HAP-1 (cell line): ENCODE measurements at regions not wholly inside any gene's neighbourhood (a gene's known extent, or its start where the extent isn't known, plus 50 kb on each side); places are given as distances from the start of the nearest gene placed in this dataset.
"Not testable (repeated sequence)": the region's sequence is repeated elsewhere in the genome, so short reads cannot be mapped to it uniquely, and the experiment has no call there.

Experiments used
- DNase-seq, 2 experiments: peaks; one replicate each; pipeline ENCODE4 v3.0.0-alpha.2; 2016 to 2020; ENCODE audit warnings: low spot score in 2 of 2
- H3K27me3 ChIP-seq: fragments of 250-450 bp; sonication (Bioruptor Pico); 2 replicates; pipeline ENCODE4 v1.5.1; 2020; ENCODE audit warnings: low read depth, mild to moderate bottlenecking, moderate library complexity
- H3K36me3 ChIP-seq: fragments of 250-450 bp; sonication (Bioruptor Pico); replicated peaks from 2 replicates; pipeline ENCODE4 v1.5.1; 2020; ENCODE audit warnings: mild to moderate bottlenecking
- H3K4me1 ChIP-seq: fragments of 250-450 bp; sonication (Bioruptor Pico); 2 replicates; pipeline ENCODE4 v1.5.1; 2020; ENCODE audit warnings: mild to moderate bottlenecking
- H3K4me3 ChIP-seq: fragments of 250-450 bp; sonication (Bioruptor Pico); 2 replicates; pipeline ENCODE4 v1.5.1; 2020; ENCODE audit warnings: mild to moderate bottlenecking, moderate library complexity
- H3K9me3 ChIP-seq: fragments of 250-450 bp; sonication (Bioruptor Pico); 2 replicates; pipeline ENCODE4 v1.5.1; 2020; ENCODE audit warnings: mild to moderate bottlenecking, moderate library complexity
- in situ Hi-C: fragments of 300-500 bp; cut with MboI; formaldehyde crosslinking; loops from 3 replicates; pipeline ENCODE4 v1.14.3; 2020; ENCODE audit warnings: low sequenced_read_pairs, inconsistent platforms, mixed read lengths

DNA sequence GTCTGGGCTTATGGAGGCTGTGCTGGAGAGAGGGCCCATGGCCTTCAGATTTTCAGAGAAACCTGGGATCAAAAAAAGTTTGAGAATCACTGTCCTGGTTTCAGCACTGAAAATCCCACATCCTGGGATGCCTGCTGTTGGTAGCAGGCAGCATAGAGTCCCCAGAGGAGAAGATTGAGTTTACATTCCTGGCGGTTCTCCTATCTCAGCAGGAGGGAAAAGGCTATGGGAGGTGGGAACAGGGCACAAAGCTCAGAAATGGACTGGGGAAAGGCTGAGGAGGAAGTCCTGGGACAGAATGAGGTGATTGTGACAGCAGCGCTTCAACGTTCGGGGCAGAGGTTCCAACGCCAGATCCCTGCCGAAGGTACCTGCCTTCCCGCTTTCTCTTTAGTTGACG, 103.4 kb downstream of the ETS2 start:
- no peaks in the 10 kb centered on the region for H3K27me3 ChIP-seq
- in situ Hi-C loops = no loop called here
- H3K4me1 ChIP-seq = no peaks in the 10 kb centered on the region
- H3K4me3 ChIP-seq = no peak overlapping the region
- no peaks in the 10 kb centered on the region for H3K36me3 ChIP-seq
- no peak for DNase-seq
- no peaks in the 10 kb centered on the region for H3K9me3 ChIP-seq

DNA sequence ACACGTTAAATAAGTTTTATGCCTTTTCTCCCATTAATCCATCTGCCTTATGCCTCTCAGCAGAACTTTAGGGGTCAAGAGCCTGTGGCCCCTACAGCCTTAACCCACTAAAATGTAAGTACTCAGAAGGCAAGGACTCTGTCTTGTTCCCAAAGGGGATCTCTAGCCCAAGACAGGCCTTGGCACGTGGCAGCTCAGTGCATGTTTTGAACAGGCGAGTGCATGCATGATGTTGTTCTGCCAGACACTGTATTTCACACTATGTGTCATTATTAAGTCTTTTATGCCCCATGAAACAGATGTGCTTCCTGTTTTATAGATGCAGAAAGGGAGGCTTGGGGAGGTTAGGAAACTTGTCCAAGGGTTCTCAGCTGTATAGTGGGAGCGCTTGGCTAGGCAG, 102.8 kb downstream of the ETS2 start:
- Histone ChIP-seq H3K4me3 (no peak overlapping the region), H3K4me1 (no peaks in the 10 kb centered on the region), H3K9me3 (no peaks in the 10 kb centered on the region), H3K36me3 (no peaks in the 10 kb centered on the region), H3K27me3 (no peaks in the 10 kb centered on the region)
- in situ Hi-C loops = no loop called here
- DNase-seq = no peak

DNA sequence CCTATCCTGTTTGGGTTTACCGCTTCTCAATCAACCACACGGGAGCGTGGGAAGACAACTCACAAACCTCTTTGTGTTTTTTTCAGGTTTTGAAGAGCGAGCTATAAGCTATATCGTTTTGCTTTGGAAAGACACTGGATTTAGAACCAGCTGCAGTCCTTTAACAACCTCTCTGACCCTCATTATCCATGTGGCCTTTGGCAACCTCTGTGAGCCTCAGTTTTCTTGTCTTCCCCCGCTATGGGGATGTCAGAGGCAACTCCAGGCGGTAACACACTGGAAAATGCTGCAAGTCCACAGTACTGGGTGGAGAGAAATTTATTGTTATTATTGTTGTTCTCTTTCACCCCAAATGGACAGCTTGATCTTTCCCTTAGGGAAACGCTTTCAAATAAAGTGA, 100.0 kb downstream of the ETS2 start:
- in situ Hi-C loops = no loop called here
- H3K9me3 ChIP-seq = no peaks in the 10 kb centered on the region
- H3K4me3 ChIP-seq = no peak overlapping the region
- no peak for DNase-seq
- H3K27me3 ChIP-seq = no peaks in the 10 kb centered on the region
- H3K4me1 ChIP-seq = no peaks in the 10 kb centered on the region
- H3K36me3 ChIP-seq = no peaks in the 10 kb centered on the region

DNA sequence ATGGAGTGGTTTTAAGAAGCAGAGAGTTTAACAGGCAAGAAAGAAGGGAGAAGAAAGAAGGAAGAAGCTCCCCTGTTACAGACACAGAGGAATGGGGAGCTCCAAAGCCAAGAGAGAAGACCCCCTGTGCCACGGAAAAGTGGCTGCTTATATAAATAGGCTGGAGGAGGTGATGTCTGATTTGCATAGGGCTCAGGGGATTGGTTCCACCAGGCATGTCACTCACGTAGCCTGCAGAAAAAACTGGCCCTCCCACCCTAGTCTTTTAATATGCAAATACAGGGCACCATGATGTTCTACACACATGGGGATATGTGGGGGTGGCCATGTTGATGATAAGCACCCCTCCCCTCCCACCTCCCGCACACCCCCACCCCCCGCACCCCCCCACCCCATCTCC, 99.6 kb downstream of the ETS2 start:
- Histone ChIP-seq H3K36me3 (no peaks in the 10 kb centered on the region), H3K4me1 (no peaks in the 10 kb centered on the region), H3K27me3 (no peaks in the 10 kb centered on the region), H3K9me3 (no peaks in the 10 kb centered on the region), H3K4me3 (no peak overlapping the region)
- in situ Hi-C loops = no loop called here
- no peak for DNase-seq

DNA sequence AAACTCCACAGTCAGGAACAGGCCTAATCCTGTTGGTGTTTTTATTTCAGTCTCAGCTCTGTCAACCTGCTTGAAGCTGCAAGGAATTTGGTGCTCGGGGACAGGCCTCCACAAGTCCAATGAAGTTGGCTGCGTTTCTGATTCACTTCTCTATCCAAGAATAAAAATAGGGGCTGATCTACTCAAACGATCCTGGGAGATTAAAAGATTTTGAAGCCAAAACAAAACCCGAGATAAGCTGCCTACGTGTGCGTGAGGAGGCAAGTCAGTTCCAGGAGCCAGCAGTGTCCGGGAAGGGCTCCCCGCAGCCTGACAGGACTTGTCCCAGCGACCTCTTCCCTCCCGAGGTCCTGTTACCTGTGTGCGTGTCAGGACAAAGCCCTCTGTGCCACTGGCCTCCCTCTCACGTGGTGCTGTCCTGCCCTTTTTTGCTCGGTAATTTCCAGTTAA, 98.0 kb downstream of the ETS2 start:
- in situ Hi-C loops = no loop called here
- DNase-seq = no peak
- no peak overlapping the region for H3K4me3 ChIP-seq
- no peaks in the 10 kb centered on the region for H3K9me3 ChIP-seq
- no peaks in the 10 kb centered on the region for H3K27me3 ChIP-seq
- no peaks in the 10 kb centered on the region for H3K36me3 ChIP-seq
- no peaks in the 10 kb centered on the region for H3K4me1 ChIP-seq

DNA sequence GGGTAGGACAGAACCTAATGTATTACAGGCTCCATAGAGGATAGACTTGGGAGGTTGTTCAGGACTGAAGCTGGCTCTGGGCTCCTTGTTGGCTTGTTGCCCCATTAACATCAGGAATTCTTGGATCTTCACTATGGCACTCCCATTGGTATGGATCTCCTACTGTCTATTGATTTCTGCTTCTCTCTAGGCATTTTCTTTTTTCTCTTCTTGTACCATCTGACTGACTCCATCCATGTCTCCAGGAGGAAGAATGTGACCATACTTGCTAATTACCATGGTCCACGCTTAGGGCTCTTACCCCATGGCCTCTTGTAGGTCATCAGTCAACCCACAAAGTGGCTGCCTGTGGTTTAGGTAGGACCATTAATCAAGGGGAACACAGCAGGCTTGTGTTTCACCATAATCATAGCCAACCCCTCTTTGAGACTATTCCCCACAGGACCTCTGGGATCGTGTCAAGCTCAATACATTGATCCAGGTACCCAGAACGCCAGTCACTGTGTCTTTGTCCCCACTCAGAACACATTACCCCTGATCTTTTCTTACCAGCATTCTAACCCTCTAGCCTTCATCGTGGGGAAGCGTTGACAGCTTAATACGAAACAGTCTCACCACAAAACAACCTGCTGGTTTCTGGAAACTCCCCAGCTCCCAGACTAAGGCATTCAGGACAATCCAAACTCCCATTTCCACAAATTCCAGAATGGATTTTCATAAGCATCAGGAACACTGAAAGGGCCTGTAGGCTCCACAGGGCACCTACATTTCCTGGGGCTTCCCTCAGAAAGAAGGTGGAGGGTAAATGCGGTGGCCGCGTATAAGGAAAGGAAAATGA, 97.1 kb downstream of the ETS2 start:
- DNase-seq = no peak
- H3K4me3 ChIP-seq = no peak overlapping the region
- H3K36me3 ChIP-seq = no peaks in the 10 kb centered on the region
- no peaks in the 10 kb centered on the region for H3K27me3 ChIP-seq
- in situ Hi-C loops = no loop called here
- no peaks in the 10 kb centered on the region for H3K9me3 ChIP-seq
- no peaks in the 10 kb centered on the region for H3K4me1 ChIP-seq

DNA sequence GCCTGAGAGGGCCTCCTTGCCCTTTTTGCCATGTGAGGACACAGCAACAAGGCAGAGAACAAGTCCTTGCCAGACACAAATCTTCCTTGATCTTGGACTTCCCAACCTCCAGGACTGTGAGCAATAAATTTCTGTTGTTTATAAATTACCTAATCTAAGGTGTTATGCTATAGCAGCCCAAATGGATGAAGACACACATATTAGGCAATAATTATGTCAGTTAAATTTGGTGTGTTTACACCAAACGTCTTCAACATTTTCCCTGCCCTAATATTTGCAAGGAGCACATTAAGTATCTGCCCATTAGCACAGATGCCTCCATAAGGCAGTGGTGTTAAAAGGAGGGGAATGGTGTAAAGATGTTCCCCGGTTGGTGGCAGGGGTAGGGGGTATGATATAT, 94.8 kb downstream of the ETS2 start:
- no peak for DNase-seq
- H3K36me3 ChIP-seq = no peaks in the 10 kb centered on the region
- no peaks in the 10 kb centered on the region for H3K4me1 ChIP-seq
- no peaks in the 10 kb centered on the region for H3K27me3 ChIP-seq
- H3K4me3 ChIP-seq = no peak overlapping the region
- no peaks in the 10 kb centered on the region for H3K9me3 ChIP-seq
- in situ Hi-C loops = no loop called here

DNA sequence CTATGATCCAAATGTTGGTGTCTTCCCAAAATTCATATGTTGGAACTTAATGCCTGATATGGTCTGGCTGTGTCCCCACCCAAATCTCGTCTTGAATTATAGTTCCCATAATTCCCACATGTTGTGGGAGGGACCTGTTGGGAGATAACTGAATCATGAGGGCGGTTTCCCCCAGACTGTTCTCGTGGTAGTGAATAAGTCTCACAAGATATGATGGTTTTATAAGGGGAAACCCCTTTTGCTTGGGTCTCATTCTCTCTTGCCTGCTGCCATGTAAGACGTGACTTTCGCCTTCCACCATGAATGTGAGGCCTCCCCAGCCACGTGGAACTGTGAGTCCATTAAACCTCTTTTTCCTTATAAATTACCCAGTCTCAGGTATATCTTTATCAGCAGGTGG, 94.3 kb downstream of the ETS2 start:
- H3K27me3 ChIP-seq, H3K9me3 ChIP-seq, in situ Hi-C loops, DNase-seq, H3K4me1 ChIP-seq, H3K4me3 ChIP-seq, H3K36me3 ChIP-seq: not testable (repeated sequence)

DNA sequence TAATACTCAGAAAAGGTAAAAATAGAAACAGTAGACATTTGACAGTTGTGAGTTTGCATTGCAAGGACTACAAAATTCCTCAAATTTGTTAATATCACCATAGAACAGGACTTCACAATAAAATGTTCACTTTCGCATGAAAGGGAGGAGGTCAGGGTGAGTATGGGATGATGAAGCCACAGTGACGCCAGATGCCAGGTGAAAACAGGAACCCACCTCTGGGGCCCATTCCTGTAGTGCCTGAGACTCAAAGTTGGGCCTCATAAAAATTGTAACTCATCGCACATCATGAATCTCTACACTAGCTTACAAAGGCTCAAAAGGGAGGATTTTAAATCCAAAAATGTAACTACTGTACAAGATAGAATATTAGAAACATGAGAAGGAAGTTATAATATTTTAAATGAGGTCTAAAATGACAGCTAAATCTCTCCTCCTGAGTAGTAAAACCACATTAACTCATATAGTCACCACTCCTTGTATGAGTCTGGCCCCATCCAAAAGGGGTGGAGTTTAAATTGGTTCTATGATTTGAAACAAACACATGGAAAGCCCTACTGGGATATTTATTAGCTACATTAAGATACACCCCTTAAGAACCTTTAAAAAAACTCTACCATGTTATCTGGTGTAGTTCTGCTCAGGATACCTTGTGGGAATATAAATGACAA, 93.7 kb downstream of the ETS2 start:
- Histone ChIP-seq H3K36me3 (no peaks in the 10 kb centered on the region), H3K27me3 (no peaks in the 10 kb centered on the region), H3K4me1 (no peaks in the 10 kb centered on the region), H3K9me3 (no peaks in the 10 kb centered on the region), H3K4me3 (no peak overlapping the region)
- in situ Hi-C loops = no loop called here
- DNase-seq = no peak

DNA sequence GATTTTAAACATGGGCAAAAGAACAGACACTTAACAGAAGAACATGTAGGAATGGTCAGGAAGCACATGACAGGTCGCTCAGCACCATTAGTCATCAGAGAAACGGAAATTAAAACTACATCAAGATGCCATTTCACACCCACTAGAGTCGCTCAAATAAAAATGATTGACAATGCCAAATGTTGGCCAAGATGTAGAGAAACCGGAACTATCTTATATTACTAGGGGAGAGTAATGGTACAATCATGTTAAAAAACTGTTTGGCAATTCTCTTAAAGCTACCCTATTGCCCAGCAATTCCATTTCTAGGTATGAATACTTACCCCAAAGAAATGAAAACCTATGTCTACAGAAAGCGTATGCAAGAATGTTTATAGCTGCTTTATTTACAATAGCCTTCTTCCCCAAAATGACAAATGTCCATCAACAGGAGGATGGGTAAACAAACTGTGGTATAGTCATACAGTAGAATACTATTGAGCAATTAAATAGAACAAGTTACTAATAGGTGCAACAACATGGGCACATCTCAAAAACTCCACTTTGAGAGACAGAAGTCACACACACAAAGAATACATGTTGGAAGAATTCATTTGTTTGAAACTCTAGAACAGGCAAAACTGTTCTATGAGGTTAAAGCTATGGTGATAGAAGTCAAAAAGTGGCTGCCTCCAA, 92.8 kb downstream of the ETS2 start:
- no peaks in the 10 kb centered on the region for H3K4me1 ChIP-seq
- no peaks in the 10 kb centered on the region for H3K36me3 ChIP-seq
- H3K4me3 ChIP-seq = no peak overlapping the region
- no peaks in the 10 kb centered on the region for H3K27me3 ChIP-seq
- no peaks in the 10 kb centered on the region for H3K9me3 ChIP-seq
- DNase-seq = no peak
- in situ Hi-C loops = no loop called here

DNA sequence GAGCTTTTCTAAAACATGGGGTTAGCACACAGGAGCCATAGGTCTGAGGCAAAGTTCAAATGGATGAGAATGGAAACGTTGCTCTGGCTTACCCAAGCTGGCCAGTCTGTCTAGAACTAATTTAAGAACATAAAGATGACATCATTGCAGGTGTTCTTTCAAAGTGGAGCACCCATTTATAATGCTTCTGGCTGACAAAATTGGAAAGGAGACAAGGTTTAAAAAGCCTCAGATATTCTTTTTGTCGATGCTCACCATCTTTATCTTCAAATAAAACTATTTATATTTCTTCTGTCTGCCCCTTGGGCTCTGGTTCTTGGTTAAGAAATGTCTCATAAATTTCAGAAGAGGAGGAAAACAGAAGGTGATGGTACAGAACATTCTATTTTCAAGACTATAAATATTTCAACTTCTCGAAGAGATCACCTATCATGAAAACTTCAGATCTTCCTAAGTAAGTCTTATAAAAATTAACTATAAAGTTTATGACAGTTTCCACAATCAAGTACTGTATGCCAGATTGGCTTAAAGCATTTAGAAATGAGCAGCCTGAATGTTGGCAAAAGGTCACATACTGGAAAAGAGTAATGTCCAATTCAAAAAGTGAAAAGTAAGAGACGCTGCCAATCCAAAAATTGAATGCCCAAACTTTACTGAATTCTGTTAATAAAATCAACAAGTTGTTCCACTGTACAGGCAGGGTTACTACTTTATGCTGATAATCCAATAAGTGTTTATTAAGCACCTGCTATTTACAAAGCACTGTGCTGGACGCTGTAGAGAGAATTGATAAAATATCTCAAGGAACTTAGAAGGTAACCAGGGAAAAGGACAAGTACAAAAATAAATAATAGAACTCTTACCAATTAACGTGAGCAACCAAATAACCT, 92.0 kb downstream of the ETS2 start:
- H3K27me3 ChIP-seq = no peaks in the 10 kb centered on the region
- no peaks in the 10 kb centered on the region for H3K36me3 ChIP-seq
- H3K9me3 ChIP-seq = no peaks in the 10 kb centered on the region
- H3K4me3 ChIP-seq = no peak overlapping the region
- in situ Hi-C loops = no loop called here
- no peak for DNase-seq
- H3K4me1 ChIP-seq = no peaks in the 10 kb centered on the region

DNA sequence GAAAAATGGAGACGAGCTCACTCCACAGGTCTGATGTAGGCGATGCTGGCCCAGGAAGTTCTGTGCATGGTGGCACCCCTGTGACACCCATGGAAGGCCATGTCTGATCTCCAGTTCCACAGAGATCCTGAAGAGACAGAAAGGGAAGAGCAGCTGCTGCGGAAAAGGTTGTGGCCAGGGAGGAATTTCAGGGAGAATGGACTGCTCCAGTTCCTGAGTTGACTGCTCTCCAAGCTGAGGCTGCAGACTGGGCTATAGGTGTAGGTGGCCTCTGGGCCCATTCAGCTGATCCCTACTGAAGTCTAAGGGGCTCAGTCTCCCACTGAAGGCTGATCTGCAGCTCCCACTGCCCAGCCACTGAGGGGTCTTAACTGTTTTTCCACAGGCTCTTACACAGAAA, 89.2 kb downstream of the ETS2 start:
- no peaks in the 10 kb centered on the region for H3K9me3 ChIP-seq
- H3K4me3 ChIP-seq = no peak overlapping the region
- DNase-seq = no peak
- in situ Hi-C loops = no loop called here
- no peaks in the 10 kb centered on the region for H3K27me3 ChIP-seq
- H3K36me3 ChIP-seq = no peaks in the 10 kb centered on the region
- no peaks in the 10 kb centered on the region for H3K4me1 ChIP-seq

DNA sequence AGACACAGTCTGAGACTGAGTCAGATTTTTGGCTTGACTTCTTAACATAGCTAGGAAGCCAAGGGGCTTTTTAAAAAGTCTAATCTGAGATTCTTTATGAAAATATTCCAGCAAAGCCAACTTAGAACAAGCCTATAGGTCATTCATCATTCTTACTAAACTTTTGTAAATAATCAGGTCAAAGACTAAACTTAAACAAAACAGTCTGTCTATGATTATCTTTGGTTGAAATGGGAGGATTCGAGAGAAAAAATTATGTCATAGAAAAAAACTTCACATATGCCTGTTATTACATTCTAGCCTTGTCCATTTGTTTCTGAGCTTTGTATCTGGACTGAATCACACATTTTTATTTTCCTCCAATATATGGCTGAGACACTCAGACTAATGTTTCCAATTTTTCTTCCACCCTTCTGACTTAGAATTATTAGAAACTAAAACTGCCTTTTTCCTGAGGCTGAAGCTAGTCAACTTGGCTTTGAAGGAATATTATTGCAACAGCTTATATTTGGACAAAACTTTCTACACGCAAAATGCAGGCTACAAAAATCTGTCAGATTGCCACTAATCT, 83.3 kb downstream of the ETS2 start:
- Histone ChIP-seq H3K27me3 (no peaks in the 10 kb centered on the region), H3K4me1 (no peaks in the 10 kb centered on the region), H3K36me3 (no peaks in the 10 kb centered on the region), H3K9me3 (no peaks in the 10 kb centered on the region), H3K4me3 (no peak overlapping the region)
- in situ Hi-C loops = no loop called here
- no peak for DNase-seq
